ENCODE measurements at regions not wholly inside any gene's neighbourhood (a gene's known extent, or its start where the extent isn't known, plus 50 kb on each side); places are given as distances from the start of the nearest gene placed in this dataset.

GRCh38 chr16:85238233-85238647 lies 126.0 kb upstream of the CIBAR2 start:
- TF ChIP-seq POLR2AphosphoS5 (IDR thresholded peaks at IDR 0.05) = peak in 2 of 3 donors; percentile 13 to 18
- TF ChIP-seq, protein P1, sequence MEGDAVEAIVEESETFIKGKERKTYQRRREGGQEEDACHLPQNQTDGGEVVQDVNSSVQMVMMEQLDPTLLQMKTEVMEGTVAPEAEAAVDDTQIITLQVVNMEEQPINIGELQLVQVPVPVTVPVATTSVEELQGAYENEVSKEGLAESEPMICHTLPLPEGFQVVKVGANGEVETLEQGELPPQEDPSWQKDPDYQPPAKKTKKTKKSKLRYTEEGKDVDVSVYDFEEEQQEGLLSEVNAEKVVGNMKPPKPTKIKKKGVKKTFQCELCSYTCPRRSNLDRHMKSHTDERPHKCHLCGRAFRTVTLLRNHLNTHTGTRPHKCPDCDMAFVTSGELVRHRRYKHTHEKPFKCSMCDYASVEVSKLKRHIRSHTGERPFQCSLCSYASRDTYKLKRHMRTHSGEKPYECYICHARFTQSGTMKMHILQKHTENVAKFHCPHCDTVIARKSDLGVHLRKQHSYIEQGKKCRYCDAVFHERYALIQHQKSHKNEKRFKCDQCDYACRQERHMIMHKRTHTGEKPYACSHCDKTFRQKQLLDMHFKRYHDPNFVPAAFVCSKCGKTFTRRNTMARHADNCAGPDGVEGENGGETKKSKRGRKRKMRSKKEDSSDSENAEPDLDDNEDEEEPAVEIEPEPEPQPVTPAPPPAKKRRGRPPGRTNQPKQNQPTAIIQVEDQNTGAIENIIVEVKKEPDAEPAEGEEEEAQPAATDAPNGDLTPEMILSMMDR (IDR thresholded peaks at IDR 0.05) = no peak
